Head of caudate nucleus (tissue), 42 donors: ENCODE measurements at regions not wholly inside any gene's neighbourhood (a gene's known extent, or its start where the extent isn't known, plus 50 kb on each side); places are given as distances from the start of the nearest gene placed in this dataset.

Experiments
- DNase-seq, 42 donors: peaks; one replicate each; pipeline versions ENCODE4 v3.0.0 to v3.0.0-alpha.2; 2020 to 2021; ENCODE audit warnings: mixed read lengths in 7 of 42
- intact Hi-C: fragments of 100-400 bp; cut with DNase I; formaldehyde crosslinking; loops from one replicate; pipeline ENCODE4 v1.15.0; 2022

DNA sequence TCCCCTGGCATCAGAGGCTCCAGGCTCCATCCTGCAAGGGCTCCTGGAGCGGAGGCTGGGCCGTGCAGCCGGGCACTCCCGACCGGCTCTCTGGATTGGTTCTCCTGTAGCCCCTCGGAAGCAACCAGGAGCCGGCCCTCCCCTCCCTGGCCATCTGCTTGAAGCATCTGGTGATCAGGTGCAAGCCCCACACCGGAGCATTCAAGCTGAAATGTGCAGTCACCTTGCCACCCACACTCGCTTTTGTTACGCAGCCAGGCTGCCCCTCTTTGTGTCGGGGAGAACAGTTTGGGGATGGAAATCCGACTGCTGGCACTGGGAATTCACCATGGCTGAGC lies 258.8 kb downstream of the ZNF536 start:
- intact Hi-C loops = no loop called here
- DNase-seq = no peak

DNA sequence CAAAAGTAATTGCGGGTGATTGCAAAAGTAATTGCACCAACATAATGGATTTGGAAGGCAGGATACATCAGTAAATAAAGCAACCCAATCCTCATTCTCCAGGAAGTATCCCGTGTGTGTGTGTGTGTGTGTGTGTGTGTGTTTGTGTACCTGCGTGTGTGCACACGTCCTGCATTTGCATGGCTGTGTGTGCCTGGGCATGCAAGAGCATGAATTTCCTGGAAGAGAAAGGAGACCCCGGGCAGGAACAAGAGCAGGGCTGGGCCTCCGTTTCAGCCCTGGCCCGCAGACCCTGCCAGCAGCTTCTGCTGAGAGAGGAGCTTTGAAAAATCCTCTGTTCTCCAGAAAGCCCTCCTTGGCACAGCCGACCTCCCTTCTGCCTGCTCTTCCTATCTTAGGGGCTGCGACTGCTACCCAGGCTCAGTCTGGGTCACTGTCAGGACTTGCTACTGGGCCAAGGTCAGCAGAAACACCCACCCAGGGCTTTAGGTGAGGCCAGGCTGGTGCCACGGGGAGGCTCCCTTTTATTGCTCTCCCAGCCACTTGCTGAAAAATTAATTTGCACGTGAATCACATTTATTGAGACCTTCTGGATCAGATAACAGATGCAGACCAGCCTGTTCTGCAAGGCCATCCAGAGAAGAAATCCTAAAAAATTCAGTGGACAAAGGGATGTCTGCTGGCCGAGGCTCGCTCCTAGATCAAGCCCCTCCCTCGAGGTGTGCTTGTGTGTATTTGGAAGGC lies 258.3 kb downstream of the ZNF536 start:
- no peak for DNase-seq
- intact Hi-C loops = no loop called here

DNA sequence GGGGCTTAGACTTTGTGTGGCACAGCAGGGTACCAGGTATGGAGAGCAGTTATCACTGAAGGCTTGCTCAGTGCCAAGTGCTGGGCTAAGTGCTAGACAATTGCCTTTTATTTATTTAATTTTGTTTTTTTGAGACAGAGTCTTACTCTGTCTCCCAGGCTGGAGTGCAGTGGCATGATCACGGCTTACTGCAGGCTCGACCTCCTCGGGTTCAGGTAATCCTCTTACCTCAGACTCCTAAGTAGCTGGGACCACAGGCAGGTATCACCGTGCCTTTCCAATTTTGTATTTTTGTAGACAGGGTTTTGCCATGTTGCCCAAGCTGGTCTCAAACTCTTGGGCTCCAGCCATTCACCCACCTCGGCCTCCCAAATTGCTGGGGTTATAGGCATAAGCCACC lies 256.9 kb downstream of the ZNF536 start:
- intact Hi-C loops = no loop called here
- no peak for DNase-seq

DNA sequence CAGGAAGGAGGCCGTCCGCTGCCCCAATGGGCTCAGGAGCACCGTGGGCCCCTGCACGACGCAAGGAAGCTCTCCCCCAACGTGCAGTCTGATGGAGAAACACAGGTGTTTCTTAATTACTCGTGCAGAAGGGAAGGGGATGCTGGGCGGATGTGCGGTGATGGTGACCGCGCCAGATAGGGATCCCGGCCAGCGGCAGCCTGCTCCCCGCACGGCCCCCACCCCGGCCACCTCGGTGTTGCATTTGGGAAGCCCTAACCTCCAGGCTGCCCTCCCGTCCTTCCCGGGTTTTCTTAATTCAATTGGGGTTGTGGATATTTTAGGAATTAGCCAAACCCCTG lies 254.4 kb downstream of the ZNF536 start:
- DNase-seq = no peak

DNA sequence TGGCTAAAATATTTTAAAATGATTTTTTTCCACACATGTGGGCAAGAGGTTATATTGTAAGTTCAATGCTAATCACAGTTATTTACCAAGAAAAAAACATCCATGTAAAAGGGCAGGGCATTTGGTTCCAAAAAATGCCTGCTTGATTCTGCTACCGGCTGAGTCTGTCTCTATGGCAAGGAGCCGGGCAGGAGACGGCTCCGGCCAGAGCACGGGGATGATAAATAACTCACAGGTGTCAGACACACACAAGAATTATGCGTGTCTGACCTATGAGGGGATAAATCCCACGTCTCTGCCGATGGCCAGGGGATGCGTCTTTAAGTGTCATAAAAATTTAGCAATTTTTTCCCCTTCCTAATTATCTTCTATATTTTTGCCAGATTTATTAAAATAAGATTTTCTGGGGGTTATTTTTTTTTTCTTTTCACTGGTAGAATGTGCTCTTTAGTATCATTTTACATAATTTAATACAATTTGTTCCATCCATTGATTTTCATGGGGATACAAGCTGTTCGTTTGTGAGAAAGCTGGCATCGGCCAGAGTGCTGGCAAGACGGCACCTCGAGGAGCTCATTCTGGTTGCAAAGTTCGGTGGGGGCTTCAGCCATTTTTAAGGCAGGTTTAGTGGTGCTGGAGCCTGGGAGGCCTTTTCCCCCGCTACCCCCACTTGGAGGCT lies 253.9 kb downstream of the ZNF536 start:
- DNase-seq = no peak
- intact Hi-C loops = no loop called here

More for the DNA sequence above, 254.4 kb downstream of the ZNF536 start:
- intact Hi-C loops = no loop called here

DNA sequence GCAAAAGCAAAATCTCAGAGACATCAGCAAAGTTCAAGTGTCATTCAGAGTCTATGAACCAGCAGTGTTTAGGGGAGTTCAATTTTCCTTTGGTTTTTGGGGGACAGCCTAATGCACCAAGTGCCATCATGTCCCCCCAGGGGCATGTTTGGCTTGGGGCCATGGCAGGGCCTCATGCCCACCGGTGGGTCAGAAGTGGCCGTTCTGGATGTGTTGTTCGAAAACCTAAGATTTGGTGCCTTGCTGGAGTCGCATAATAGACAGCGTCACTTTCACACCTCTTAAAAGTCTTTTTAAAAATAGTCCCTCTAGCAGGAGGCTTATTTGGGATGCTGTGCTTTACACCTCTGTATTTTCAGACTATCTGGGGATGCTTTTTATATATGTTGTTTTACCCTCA lies 250.1 kb downstream of the ZNF536 start:
- intact Hi-C loops = no loop called here
- no peak for DNase-seq

DNA sequence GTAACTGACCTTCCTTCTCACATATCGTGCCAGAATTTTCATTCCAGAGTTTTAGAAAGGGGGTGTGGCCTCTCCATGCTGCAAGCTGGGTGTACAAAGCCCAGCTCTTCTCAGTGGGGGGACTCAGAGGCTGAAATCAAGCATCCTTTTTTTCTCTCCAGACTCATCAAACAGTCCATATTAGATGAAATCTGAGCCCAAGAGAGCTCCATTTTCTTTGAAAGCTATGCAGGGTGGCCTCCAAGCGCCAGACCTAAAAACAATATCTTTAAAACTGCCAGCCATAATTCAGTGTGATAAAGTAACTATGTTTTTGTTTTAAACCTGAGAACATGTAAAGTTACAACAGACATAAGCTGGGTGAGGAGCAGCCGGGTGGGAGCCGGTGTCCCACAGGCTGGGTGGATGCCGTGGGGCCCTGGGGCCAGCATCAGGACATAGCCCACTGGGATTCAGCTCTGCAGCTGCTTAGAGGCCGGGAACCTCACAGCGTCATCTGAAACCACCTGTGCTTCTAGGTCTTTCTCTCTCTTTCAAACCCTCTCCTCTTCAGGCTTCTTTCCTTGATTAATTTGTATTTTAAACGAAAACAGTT lies 249.2 kb downstream of the ZNF536 start:
- intact Hi-C loops = no loop called here
- no peak for DNase-seq

DNA sequence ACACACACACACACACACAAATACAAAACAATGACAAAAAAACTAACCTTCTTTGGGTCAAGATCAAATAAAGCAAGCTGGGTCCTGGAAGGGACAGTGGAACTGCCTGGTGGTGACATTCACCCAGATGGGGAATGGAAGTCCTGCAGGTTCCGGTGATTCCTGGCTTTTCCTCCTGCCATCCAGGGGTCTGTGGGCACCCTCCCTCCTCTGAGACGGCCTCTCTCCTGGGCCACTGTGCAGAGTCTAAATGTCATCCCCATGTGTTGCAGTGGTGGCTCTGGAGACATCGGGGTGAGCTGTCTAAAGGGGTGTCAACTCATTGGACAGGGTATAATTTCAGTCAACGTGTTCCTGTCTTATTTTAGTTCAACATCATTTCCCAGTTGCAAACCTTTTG lies 248.2 kb downstream of the ZNF536 start:
- no peak for DNase-seq
- intact Hi-C loops = no loop called here

DNA sequence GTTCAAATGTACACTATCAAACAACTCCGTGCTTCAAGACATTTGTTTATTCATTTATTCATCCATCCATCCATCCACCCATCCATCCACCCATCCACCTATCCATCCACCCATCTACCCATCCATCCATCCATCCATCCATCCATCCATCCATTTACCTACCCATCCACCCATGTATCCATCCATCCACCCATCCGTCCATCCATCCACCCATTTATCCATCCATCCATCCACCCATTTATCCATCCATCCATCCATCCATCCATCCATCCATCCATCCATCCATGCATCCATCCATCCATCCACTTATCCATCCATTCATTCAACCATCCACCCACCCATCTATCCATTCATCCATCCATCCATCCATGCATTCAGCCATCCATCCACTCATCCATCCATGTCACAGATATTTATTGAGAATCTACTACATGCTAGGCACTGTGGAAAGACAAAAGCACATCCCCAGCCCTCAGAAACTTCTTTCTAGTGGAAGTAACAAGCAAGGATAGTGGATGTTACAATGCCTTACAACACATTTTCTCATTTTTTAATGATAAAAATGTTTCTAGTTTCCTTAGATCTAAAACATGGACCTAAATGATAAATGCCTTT lies 237.6 kb downstream of the ZNF536 start:
- no peak for DNase-seq
- intact Hi-C loops = no loop called here

DNA sequence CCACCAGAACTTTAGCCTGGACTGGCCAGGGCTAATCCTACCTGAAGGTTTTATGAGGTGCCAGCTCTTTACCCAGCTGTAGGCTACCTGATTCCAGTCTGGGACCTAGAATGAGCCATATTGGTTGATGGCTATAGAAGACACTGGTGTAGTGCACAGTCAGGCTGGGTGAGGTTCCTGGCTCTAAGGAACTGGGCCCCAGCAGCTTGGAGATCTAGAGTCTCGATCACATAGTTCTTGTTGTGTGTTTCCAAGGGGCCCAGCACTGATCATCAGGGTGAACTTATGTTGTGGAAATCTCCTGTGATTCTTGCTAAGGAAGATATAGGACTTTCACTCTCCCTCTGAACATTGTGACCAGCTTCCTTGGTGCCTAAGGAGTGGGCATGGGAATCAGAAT lies 236.3 kb downstream of the ZNF536 start:
- intact Hi-C loops = no loop called here
- no peak for DNase-seq
